ENCODE measurements at regions not wholly inside any gene's neighbourhood (a gene's known extent, or its start where the extent isn't known, plus 50 kb on each side); places are given as distances from the start of the nearest gene placed in this dataset.
"Not testable (repeated sequence)": the region's sequence is repeated elsewhere in the genome, so short reads cannot be mapped to it uniquely, and the experiment has no call there.

GRCh38 chr7:142477801-142478200 lies 219.9 kb upstream of the PRSS58 start:
- not testable (repeated sequence) for TF ChIP-seq CTCF (IDR thresholded peaks at IDR 0.05 in 2 of 3, conservative IDR thresholded peaks at IDR 0.05 in 1 of 3; ENCODE audit: borderline replicate concordance in 1 of 3, insufficient read depth in 1 of 3, low read depth in 2 of 3, low read length in 2 of 3); EZH2 (IDR thresholded peaks at IDR 0.05); JUND (IDR thresholded peaks at IDR 0.05); TCF7L2 (IDR thresholded peaks at IDR 0.05; ENCODE audit: borderline replicate concordance, extremely low read depth, insufficient read depth, insufficient read length); POLR2AphosphoS5 (IDR thresholded peaks at IDR 0.05; ENCODE audit: low read depth, low read length); SIN3A (IDR thresholded peaks at IDR 0.05; ENCODE audit: low read depth); ZNF274 (IDR thresholded peaks at IDR 0.05; ENCODE audit: low read depth, low read length); RAD21 (IDR thresholded peaks at IDR 0.05; ENCODE audit: low read depth); POLR2A (IDR thresholded peaks at IDR 0.05; ENCODE audit: borderline replicate concordance, extremely low read depth, insufficient read depth, insufficient read length); CEBPB (IDR thresholded peaks at IDR 0.05; ENCODE audit: low read depth)

Data from HCT116 (cell line).